MM.1S (cell line): ENCODE measurements at regions not wholly inside any gene's neighbourhood (a gene's known extent, or its start where the extent isn't known, plus 50 kb on each side); places are given as distances from the start of the nearest gene placed in this dataset.

Source experiments
- CTCF ChIP-seq: fragments of 300-600 bp; sonication (generic); IDR thresholded peaks from 2 replicates; pipeline ENCODE4 v1.5.1; 2016; ENCODE audit warnings: antibody characterized with exemption, low read length, mixed read lengths
- EZH2 ChIP-seq: fragments of 300-600 bp; sonication (generic); optimal IDR thresholded peaks from 2 replicates; pipeline ENCODE3; 2017; ENCODE audit warnings: low read depth, mild to moderate bottlenecking, antibody characterized with exemption, low read length, mixed read lengths
- EZH2phosphoT487 ChIP-seq: fragments of 300-600 bp; sonication (generic); IDR thresholded peaks from 2 replicates; pipeline ENCODE4 v1.6.1; 2018; ENCODE audit warnings: antibody characterized with exemption, low read length

GRCh38 chr11:131204765-131205380 is 165.5 kb upstream of the NTM start:
- TF ChIP-seq CTCF (no peak), EZH2 (no peak), EZH2phosphoT487 (no peak)
